A172 (cell line): ENCODE measurements at regions not wholly inside any gene's neighbourhood (a gene's known extent, or its start where the extent isn't known, plus 50 kb on each side); places are given as distances from the start of the nearest gene placed in this dataset.
"Not testable (repeated sequence)": the region's sequence is repeated elsewhere in the genome, so short reads cannot be mapped to it uniquely, and the experiment has no call there.

Experiments used
- DNase-seq: peaks from one replicate; pipeline ENCODE4 v3.0.0-alpha.2; 2015; ENCODE audit warnings: low spot score

DNA sequence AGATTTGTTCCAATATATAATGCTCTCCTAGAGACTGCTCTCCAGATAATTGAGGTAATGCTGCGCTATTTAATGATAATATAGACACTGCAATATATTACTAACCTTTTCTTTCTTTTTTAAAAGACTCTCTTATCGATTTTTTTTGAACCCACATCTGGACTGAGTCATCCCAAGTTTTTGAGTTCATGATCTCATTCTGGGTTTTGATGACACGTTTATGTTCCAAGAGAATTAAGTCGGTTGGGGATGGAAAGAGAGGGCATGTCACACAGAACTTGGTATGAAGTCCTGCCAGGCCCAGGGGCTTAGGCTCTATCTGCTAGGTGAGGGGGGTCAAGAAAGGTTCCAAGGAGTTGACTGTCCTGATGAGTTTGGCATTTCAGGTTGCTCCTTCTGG is 431.1 kb downstream of the MFSD1 start:
- DNase-seq = no peak

- no peak for DNase-seq
Observed at GRCh38 chr3:159233734-159234133, 431.9 kb downstream of the MFSD1 start.

DNA sequence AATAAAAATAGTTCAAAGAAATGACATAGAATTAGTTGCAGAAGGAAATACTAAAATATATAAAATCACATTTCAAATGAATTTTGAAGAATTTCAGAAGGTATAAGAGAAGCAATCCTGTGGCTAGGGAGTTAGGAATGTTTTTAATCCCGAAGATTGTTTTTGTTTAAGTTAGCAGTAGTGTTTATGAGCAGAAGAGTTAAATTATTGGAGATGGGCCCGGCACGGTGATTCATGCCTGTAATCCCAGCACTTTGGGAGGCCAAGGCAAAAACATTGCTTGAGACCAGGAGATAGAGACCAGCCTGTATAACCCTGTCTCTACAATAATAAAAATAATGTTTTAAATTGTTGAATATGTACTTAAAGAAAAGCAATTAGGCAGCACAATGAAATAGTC is 432.5 kb downstream of the MFSD1 start:
- DNase-seq = peak; percentile 16

DNA sequence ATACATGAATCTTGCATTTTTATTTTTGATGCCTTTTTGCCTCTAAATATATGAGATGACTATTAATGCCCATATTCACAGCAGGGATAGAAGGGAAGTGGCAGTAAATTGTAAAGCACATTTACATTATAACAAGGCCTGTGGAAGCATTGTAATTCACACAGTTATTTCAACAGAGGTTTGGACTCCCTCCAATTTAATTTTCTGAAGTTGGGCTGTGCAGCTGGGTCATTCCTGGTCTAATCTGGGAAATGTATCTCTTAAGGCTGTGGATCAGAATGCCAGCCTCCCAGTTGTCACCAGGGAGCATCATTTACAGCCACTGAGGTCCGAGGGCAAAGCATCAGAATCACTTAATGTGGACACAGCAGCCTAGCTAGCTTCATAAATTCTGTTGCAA is 434.5 kb downstream of the MFSD1 start:
- no peak for DNase-seq

- DNase-seq = no peak
Observed at GRCh38 chr3:159237226-159237625, 435.4 kb downstream of the MFSD1 start.

GRCh38 chr3:159238646-159239045 is 436.8 kb downstream of the MFSD1 start:
- no peak for DNase-seq

GRCh38 chr3:159239059-159239458 is 437.2 kb downstream of the MFSD1 start:
- DNase-seq = no peak

DNA sequence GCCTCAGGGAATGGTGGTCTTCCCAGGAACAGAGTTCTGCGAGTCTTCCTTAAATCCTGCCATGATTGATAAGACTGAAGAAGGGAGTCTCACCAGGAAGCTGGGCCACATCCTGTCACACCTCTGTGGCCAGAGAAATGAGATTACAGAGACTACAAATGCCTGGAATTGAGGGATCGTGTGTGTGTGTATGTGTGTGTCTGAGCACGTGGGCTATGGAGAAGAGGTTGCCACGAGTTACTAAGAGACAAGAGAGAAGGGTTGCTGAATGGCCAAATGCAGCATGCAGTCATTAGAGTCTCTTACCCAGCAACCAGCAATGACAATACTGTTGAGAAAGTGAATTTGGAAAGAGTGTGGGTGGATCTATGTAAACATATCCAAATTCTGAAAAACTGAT is 443.1 kb downstream of the MFSD1 start:
- no peak for DNase-seq

- no peak for DNase-seq
Observed at GRCh38 chr3:159245871-159246270, 444.0 kb downstream of the MFSD1 start.

DNA sequence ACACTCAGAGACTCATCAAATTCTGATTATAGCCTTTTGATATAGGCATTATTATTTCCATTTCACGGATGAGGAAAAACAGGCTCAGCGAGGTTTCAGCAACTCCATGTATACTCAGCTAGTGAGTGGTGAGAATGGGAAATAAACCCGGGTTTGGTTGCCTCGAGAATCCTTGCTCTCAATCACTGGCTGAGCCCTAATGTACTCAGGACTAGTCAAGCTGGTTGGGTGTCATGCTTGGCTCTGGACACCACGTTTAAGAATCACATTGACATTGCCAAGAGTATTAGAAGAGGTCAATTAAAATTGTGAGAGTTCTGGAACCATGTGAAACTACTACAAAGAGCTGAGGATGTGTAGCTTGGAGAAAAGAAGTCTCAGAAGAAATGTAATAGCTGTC is 444.5 kb downstream of the MFSD1 start:
- no peak for DNase-seq

DNA sequence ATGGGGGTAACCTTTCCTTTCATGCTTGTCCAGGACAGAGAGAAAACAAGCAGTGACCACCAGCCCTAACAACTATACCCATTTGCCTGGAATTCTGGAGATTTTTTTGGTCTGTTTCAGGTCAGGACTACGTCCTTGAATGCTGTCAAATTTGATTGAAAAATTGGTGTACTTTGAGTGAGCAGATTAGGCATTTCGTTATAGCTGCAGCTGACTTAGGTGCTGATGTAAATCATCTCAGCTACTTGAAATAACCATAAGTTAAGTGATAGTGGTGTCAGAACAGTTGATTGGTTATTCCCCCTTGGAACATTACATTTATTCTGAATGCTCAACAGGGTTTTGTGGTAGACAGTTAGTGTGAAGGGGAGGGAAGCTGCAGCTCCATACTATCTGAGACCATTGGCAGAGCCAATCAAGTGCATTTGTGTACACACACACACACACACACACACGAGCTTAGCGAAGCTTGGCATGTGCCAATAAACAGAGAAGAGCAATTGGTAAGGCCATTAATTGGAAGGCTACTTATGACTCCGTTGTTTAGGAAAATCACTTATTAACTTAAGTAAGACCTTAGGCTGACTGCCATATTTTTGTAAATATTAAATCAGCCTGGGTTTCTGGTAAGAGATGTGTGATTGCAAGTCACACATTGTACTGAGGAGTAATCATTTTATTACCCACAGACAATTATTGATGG is 447.8 kb downstream of the MFSD1 start:
- DNase-seq = no peak

- DNase-seq = no peak
Observed at GRCh38 chr3:159250961-159251360, 449.1 kb downstream of the MFSD1 start.

DNA sequence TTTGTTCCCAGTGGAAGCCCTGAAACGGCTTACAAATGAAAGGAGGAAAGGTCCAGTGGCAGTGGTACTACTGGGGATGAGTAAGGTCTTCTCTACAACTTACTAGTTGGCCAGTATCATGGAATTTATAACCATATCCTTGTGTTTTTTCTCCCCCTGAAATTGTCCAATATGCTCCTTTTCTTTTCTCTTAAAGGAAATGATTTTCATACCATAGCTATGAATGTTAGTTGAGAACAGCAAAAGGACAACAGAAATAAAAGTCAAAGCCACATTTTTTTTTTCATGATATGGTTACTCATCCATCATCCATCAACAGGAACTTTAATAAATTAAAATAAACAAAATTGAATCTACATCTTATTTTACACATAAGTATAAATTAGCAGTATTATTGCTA is 450.4 kb downstream of the MFSD1 start:
- peak; percentile 44 for DNase-seq

GRCh38 chr3:159252772-159253384 is 451.0 kb downstream of the MFSD1 start:
- DNase-seq = peak; percentile 74

DNA sequence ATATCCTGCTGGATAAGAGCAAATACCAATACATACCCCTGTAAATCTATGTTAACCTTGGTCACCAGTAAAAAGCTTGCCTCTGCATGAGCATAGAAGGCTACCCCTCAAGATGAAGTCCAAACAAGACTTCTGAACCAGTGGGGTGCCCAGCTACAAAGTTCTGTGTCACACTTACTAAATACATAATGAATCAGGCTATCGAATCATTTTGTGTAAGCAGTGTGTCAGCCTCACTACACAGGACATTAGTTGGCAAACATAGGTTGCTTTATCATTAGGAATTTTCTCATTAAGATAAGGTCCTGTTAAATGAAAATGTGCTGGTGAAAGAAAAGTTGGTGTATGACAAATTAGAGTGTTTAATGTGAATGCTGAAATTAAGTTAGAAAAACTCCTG is 452.0 kb downstream of the MFSD1 start:
- DNase-seq = no peak

- DNase-seq = no peak
Observed at GRCh38 chr3:159257954-159258353, 456.1 kb downstream of the MFSD1 start.

- DNase-seq = no peak
Observed at GRCh38 chr3:159258934-159259333, 457.1 kb downstream of the MFSD1 start.

DNA sequence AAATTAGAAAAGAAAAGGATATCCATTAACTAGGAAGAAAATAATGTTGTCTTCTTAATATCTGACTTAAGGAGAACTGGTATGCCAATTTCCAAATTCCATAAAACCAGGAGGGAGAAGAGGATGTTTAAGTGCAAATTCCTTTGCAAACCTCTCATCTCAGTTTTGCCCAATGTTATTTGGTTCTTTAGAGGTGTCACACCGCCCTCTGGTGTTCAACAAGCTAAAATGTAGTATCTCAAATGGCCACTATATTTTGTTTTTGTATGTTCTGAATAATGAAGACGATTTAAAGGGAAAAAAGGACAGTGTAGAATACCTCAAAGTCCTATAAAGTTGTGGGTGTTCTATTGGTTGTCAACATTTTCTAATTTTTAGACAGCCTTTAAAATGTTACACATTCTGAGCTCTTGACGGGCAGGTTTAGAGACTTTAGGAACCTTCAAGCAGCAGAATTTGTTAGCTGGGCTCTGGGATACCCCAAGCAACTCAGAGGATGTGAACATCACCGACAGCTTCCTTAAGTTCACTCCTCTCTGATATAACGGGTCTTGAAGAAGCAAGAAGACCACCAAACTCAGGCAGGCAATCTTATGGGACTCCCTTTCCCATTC is 458.3 kb downstream of the MFSD1 start:
- peak; percentile 54 for DNase-seq

GRCh38 chr3:159261333-159261732 is 459.5 kb downstream of the MFSD1 start:
- not testable (repeated sequence) for DNase-seq

DNA sequence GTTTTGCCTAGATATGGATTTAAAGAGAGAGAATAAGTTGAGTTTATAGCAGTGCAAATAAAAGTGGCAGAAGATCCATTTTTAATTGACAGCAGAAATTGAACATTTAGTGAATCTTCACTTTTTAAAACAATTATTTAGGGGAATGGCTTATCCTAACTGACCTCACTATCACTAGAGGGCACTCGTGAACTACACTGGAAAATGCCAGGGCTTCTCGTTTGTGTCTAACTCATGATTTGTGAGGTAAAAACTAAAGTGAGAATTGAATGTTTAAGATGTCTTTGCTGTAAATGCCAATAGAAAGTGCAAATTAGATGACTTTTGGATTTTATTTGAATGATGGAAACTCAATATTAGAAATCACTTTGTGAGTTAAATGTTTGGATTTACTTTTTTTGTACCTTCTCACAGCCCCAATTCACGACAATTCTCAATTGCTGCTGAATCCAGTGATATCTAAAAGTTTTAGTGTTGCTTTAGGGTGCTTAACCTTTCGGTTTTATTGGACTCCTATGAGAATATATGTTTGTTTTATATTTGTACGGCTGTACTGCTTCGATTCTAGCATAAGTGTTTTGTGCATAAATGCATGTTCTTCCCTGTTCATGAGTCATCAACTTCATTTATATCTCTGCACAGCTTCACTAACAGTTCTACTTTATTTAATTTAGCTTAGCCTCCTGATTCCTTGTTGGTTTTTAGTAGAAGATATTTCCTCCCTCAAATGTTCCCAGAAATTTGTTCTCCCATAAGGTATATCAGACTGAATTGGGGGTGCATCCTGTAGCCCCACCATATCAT is 462.1 kb downstream of the MFSD1 start:
- DNase-seq = peak; percentile 56

- DNase-seq = no peak
Observed at GRCh38 chr3:159265705-159266104, 463.9 kb downstream of the MFSD1 start.

DNA sequence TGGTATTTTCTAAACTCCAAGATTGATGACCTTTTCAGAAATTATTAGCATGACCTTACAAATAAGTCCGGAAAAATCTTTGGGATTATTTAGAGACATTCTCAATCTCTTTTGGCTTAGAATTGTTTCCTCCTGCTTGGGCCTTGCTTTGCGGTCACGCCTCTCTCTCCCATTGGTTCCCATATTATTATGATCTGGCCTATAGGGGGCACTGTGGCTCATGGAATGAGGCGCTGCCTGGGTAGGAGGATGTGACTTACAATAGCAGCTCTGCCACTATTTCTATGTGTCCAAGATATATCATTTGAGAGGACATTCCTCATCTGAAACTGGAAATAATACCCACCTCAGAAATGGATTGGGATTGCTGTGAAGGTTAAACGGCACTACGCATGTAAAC is 464.9 kb downstream of the MFSD1 start:
- peak; percentile 42 for DNase-seq
